Panc1 (cell line): ENCODE measurements at regions not wholly inside any gene's neighbourhood (a gene's known extent, or its start where the extent isn't known, plus 50 kb on each side); places are given as distances from the start of the nearest gene placed in this dataset.

Experiments used
- POLR2AphosphoS5 ChIP-seq: IDR thresholded peaks from 2 replicates; pipeline ENCODE4 v1.6.1; 2012; ENCODE audit warnings: mild to moderate bottlenecking, low read depth, low read length, moderate library complexity
- TF ChIP-seq, protein P1 (sequence below): fragments of 450-650 bp; IDR thresholded peaks from 2 replicates; pipeline ENCODE4 v1.5.1; 2017; ENCODE audit warnings: mild to moderate bottlenecking

- TF ChIP-seq, protein P1, sequence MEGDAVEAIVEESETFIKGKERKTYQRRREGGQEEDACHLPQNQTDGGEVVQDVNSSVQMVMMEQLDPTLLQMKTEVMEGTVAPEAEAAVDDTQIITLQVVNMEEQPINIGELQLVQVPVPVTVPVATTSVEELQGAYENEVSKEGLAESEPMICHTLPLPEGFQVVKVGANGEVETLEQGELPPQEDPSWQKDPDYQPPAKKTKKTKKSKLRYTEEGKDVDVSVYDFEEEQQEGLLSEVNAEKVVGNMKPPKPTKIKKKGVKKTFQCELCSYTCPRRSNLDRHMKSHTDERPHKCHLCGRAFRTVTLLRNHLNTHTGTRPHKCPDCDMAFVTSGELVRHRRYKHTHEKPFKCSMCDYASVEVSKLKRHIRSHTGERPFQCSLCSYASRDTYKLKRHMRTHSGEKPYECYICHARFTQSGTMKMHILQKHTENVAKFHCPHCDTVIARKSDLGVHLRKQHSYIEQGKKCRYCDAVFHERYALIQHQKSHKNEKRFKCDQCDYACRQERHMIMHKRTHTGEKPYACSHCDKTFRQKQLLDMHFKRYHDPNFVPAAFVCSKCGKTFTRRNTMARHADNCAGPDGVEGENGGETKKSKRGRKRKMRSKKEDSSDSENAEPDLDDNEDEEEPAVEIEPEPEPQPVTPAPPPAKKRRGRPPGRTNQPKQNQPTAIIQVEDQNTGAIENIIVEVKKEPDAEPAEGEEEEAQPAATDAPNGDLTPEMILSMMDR: no peak
- no peak for TF ChIP-seq POLR2AphosphoS5
Observed at GRCh38 chr12:18837025-18837424, 99.1 kb downstream of the CAPZA3 start.
